HG03378 (cell line): ENCODE measurements at regions not wholly inside any gene's neighbourhood (a gene's known extent, or its start where the extent isn't known, plus 50 kb on each side); places are given as distances from the start of the nearest gene placed in this dataset.
"Not testable (repeated sequence)": the region's sequence is repeated elsewhere in the genome, so short reads cannot be mapped to it uniquely, and the experiment has no call there.

Source experiments
- ATAC-seq: cut with Tn5 transposase; IDR thresholded peaks from one replicate; pipeline ENCODE4 v1.9.1; 2021; ENCODE audit warnings: mild to moderate bottlenecking, moderate library complexity; ENCODE audit not compliant: unreplicated experiment

DNA sequence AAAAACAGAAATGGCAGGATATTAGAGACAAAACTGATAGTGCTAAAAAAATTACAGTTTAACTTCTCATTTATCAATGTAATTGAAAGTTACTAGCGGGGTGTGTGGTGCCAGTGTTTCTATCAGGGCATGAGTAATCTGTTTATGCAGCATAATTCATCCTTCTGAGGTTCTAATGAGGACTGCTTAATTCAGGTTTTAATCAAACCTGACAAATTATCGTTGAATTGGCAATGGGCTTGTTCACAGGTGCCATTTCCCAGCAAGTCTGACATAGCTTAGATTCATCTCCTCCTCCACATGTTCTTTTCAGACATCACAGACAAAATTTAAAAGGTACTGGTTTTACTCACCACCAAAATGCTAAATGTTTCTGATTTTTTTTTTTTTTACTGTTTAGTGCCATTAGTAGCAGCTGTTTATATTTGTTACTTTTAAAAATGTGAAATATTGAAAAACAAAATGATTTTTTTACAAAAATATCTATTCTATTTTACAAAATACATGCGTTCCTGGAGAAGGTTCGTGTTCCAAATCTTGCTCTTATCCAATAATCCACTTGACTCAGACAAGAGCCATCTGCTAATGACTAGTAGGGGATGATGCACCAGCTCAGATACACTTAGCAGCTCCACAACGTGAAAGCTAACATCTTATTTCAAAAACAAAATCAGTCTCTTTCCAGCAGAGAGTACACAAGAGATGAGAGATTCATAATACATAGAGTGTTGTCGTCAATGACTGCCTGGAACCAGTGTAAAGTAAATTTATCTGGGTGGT, 447.7 kb upstream of the DPPA4 start:
- no peak for ATAC-seq

GRCh38 chr3:109803274-109803673, 465.9 kb upstream of the DPPA4 start:
- ATAC-seq, result no peak

- ATAC-seq, result peak; percentile 69
These were observed 467.4 kb upstream of the DPPA4 start for GRCh38 chr3:109804697-109805096.

DNA sequence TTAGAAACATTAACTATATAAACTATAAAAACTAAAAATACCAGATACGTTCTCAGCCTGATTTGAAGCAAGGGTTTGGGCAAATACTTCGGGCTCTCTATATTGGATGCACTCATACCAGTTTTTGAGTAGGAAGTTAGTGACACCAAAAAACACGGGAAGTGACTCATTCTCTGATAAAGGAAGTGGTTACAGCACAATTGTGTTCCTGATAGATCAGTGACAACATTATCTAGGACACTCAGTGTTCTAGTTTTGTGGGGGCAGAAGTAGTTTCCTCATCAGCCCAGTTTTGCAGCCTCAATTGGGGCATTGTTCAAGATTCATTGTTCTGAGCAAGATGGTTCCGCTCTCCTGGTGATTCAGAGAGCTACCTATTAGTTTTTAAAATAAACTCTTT, 469.6 kb upstream of the DPPA4 start:
- ATAC-seq, result peak; percentile 94

GRCh38 chr3:109809513-109809912, 472.2 kb upstream of the DPPA4 start:
- no peak for ATAC-seq

DNA sequence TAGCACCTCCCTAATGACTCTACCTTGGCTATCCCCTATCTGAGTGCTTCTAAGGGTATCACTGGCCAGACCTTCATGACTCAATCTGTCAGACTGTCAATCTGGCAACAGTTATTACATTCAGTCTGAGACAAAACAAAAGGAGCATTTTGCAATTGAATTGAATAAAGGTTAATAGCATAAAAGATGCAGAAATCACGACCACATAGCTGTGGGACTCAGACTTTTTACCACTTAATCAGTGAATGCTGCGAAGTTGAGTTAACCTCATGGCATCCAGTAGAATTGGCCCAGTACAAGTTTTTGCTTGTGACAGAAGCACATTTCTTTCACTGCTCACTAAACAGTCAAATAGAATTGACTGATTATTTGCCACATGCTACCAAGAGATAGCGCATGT, 480.7 kb upstream of the DPPA4 start:
- no peak for ATAC-seq

- no peak for ATAC-seq
These were observed 482.4 kb upstream of the DPPA4 start for GRCh38 chr3:109819734-109820133.

DNA sequence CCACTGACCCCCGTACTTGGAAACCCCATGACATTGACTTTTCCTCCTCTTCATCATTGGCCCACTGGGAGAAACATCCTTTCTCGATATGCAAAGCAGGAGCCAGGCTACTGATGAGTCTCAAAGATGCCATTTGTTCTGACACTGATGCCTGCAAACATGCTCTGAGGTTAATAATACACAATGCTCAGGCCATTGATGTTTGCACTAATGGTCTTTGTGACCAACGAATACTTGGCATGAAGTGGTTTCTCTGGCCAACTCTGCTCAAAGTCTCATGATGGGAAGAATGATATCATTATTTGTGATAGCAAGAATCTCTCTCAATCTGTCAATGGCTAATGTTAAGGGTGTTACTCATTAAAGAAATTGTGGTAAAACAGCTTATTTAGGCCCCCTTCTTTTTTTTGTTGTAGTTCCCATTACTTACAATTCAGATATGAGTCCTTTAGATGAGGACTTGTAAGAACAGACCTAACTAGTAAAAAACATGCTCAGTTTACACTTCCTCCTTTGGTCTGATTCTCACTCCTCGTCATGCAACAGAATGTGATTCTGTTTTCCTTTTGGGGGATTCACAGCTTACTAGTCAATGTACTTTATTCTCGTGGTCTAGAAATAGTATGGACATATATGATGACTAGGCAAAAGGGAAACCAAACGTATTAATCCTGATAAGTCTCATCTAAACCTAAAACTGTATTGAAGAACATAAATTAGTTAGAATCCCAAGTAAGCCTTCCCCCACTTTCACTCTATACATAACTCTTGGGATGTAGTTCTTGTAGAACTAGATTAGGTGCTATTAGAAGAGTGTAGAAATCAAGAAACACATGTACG, 488.8 kb upstream of the DPPA4 start:
- no peak for ATAC-seq

DNA sequence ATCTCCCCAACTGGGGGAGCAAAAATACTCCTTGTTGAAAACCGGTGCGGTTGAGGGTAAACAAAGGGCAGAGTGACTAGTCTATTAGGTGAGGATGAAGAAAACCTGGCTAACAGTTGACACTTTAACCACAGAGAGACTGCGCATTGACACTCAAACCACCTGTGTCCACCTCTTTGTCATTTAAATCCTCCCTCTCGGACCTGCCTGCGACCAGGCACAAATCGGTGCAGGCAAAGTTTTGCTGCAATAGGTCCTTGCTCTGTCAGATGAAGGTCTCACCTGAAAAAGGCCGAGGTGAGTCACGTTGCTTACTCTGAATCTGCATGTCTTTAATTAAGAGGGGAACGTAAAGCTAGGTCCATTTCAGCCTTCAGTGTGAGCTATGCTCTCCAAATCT, 494.1 kb upstream of the DPPA4 start:
- ATAC-seq, result no peak

DNA sequence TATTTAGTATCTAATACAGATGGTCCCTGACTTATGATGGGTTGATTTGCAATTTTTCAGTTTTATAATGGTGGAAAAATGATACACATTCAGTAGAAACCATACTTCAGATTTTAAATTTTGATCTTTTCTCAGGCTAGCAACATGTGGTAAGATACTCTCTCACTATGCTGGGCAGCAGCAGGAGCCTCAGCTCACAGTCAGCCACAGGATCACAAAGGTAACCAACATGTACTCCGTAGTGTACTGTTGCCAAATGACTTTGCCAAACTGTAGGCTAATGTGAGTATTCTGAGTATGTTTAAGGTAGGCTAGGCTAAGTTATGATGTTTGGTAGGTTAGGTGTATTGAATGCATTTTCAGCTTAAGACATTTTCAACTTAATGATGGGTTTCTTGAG, 498.6 kb upstream of the DPPA4 start:
- no peak for ATAC-seq

DNA sequence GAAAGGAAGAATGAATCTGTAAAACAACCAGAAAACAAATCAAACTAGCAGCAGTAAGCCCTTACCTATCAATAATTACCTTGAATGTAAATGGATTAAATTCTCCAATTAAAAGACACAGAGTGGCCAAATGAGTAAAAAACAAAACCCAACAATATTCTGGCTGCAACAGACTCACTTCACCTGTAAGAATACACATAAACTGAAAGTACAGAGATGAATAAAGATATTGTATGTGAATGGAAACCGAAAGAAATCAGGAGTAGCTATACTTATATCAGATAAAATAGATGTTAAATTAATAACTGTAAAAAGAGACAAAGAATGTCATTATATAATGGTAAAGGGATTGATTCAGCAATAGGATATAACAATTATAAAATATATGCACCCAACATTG, 514.5 kb upstream of the DPPA4 start:
- ATAC-seq, result no peak

- ATAC-seq, result no peak
These were observed 514.9 kb upstream of the DPPA4 start for GRCh38 chr3:109852283-109852682.

DNA sequence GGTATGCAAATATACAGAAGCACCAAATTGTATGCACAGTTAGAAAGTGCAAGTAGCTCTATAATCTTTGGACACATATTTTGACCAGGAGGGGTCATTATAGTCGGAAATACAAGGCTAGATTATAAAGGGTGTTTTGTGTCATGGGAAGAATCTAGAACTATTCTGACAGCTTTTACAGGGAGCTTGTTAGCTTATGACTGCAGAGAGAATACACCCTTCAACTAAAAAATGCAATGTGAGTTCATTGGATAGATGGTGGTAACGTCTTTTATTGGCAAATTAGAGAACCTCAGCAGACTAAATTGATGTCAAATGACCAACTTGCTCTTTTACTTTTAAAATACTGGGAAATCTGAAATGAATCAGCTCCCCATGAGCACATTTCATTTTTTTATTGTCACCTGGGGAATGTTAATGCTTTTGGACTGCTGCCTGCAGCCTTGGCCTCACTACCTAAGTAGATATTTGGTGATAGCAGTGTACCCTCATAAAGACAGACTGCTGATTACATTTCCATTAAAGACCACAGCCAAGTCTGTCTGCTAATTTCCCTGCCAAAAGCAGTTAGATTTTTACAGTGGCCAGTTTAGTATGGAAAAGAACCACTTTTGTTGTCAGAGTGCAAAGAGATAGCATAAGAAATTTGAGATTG, 515.9 kb upstream of the DPPA4 start:
- no peak for ATAC-seq

DNA sequence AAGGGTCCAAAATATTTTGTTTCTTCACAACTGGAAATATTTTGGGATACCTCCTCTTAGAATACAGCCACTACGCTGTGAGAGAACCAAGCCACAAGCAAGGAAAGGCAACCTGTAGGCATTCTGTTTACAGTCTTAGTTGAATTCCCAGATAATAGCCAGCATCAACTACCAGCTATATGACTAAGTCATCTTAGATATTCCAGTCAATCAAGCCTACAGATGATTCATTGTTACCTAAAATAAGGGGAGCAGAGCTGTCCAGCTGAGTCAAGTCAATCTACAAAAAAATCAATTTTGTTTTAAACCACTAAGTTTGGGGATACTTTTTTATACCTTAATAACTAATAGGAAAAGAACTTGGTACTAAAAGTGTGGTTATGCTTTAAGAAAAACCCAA, 526.4 kb upstream of the DPPA4 start:
- no peak for ATAC-seq

DNA sequence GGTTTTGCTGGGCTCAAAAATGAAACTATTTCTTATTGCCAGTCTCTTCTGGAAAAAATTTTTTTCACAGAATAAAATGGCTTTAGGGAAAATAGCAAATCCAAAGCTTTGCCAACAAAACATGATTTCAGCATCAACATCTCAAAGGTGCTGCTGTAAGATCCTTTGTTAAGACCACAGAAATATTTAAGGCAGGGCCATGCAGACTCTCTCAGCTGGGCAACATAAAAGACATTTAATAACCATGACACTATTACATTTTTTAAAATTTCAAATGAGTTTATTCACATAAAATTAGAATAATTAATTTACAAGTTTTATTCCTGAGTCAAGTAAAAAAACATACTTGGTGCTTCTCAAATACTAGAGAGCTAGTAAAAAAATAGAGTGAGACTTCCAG, 527.1 kb upstream of the DPPA4 start:
- ATAC-seq, result no peak

DNA sequence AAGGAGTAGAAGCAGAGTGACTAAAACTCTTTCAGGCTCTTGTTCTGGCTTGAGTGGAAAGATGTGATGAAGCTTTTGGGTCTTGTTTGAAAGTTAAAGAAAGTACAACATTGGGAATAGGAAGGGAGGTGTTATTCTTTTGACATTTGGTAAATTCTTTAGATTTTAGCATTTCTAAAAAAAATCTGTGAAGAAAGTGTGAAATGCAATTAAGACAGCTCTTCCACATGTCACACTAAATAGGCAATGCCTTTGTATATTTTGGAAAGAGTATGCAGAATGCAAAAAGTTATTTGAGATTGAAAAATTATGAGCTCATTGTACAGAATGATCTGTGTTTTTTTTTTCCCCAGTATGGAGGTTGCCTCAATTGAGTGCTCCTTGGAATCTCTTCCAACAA, 532.2 kb upstream of the DPPA4 start:
- no peak for ATAC-seq

DNA sequence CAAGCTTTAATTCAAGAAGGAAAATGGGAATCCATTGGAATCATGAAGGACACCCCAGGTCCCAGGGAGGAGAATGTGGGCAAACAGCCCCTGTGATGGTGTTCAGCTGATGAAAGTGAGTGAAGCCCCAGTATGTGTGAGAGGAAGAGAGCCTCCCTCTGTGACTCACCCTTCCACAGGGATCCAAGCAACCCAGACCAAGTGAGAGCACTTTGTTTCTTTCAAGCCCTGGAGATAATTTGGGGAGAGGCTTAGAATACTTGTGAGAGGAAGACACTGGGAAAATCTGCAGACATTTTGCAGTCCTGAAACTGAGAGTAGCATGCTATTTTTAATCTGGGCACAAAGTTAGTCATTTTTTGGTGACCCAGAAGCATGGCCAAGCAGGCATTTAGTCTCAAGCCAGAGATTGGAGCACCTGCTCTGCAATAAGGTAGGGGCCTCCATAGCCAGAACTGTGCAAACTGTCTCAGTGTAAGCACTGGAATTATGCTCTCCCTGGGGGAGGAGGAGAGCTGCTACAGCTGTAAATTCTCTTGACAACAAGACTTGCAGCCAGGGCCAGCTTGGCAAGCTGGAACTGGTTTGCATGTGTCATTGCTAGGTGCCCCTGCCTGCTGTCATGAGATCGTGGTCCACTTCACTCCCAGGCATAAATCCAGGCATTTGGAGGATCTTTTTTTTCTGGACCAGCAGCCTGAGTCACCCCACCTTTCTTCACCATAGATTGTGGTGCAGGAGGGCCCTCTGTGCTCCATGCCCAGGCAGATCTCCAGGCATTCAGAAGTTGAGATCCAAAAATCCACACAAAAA, 537.8 kb upstream of the DPPA4 start:
- no peak for ATAC-seq

- ATAC-seq, result not testable (repeated sequence)
These were observed 540.3 kb upstream of the DPPA4 start for GRCh38 chr3:109877616-109878015.

DNA sequence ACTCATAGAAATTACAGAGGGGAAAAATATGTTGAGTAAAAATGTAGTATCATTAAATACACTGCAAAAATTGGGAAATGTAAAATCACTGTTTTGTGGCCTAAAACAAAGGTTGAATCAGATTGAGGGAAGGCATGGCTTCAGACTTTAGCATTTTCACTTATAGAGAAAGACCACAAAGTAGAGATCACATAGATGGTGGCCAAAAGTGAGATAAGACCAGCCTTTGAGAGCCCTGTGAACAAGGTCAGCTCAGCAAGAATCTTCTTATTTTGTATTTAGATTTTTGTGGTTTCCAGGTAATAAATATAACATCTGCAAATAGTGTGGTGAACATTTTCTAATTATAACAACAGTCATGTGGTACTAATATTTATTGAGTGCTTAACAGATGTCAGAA, 544.8 kb upstream of the DPPA4 start:
- ATAC-seq, result no peak

DNA sequence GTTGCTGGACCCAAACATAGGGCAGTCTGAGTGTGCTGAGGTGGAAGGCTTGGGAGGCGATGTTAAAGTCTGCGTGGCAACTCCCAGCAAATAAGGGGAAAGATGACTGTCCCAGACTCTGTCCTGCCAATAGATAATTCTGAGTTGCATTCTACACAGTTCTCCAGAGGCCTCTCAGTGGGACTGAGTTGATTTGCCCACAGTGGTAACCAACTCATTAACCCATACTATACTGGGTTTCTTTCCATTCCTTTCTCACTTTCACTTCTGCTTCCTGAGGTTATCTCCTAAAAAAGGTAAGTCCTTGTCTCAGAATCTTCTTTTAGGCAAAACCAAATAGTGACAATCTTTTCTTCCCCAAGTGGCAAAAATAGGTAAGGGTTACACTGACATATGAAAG, 549.9 kb upstream of the DPPA4 start:
- ATAC-seq, result no peak

DNA sequence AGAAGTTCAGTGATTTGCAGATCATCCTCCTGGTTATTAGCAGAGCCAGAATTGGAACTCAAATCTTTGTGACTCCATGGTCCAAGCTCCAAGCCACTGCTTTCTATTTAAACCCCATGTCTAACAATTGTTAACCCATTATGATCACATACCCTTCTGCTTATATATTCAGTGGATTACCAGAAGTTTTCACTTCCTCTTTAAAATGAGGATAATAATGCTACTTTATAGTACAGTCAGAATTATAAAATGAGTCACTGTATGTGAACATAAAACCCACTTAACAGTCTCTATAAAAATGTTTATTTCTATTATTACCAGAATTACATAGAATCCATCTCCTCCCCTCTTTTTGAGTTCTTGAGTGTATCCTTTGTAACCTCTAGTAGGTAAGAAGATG, 550.7 kb upstream of the DPPA4 start:
- ATAC-seq, result peak; percentile 69
